Lower leg skin (tissue), 4 donors: ENCODE measurements at regions not wholly inside any gene's neighbourhood (a gene's known extent, or its start where the extent isn't known, plus 50 kb on each side); places are given as distances from the start of the nearest gene placed in this dataset.

Source experiments
- DNase-seq, 2 donors: peaks; one replicate each; pipeline ENCODE4 v3.0.0-alpha.2; 2019; ENCODE audit warnings: low spot score in 2 of 2
- H3K4me3 ChIP-seq: fragments of 200-600 bp; sonication (generic); 2 replicates; pipeline ENCODE4 v1.5.1; 2017; ENCODE audit warnings: mild to moderate bottlenecking, low read depth; ENCODE audit not compliant: poor library complexity, severe bottlenecking
- POLR2A ChIP-seq, 2 donors: fragments of 450-650 bp; IDR thresholded peaks; one replicate each; pipeline ENCODE4 v1.6.1; 2016 to 2017; ENCODE audit warnings: antibody characterized with exemption in 2 of 2, mild to moderate bottlenecking in 1 of 2, moderate library complexity in 1 of 2
- WGBS, 2 donors: methylation state at CpG; one replicate each; pipeline ENCODE4 v1.1.5; 2018; 5-methylcytosine and 5-hydroxymethylcytosine counted together
- intact Hi-C: fragments of 100-400 bp; cut with DNase I; formaldehyde crosslinking; loops from one replicate; pipeline ENCODE4 v1.15.0; 2023; ENCODE audit warnings: low total_unique reads
- TF ChIP-seq, protein P1 (sequence below), 3 donors: fragments of 450-650 bp; IDR thresholded peaks; one replicate each; pipeline ENCODE4 v1.5.1; 2016; ENCODE audit warnings: antibody characterized with exemption in 3 of 3, mild to moderate bottlenecking in 3 of 3, moderate library complexity in 2 of 3

DNA sequence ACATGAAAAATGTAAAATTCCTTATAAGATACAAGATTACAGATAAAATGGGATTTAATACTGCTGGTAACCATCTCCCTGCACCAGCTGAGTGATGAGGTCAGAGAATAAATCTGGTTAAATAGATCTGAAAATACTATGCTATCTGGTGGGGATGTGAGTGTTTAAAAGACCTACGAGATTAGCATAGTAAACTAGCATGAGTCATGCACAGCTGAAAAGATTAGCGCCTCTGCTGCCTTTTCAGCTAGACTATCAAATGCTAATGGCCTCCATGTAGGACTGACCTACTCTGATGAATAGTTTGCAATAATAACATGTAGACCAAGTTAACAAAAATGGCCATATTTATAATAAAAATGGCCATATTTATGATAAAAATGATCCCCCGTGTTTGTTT lies 553.3 kb downstream of the C6orf118 start:
- TF ChIP-seq, protein P1, sequence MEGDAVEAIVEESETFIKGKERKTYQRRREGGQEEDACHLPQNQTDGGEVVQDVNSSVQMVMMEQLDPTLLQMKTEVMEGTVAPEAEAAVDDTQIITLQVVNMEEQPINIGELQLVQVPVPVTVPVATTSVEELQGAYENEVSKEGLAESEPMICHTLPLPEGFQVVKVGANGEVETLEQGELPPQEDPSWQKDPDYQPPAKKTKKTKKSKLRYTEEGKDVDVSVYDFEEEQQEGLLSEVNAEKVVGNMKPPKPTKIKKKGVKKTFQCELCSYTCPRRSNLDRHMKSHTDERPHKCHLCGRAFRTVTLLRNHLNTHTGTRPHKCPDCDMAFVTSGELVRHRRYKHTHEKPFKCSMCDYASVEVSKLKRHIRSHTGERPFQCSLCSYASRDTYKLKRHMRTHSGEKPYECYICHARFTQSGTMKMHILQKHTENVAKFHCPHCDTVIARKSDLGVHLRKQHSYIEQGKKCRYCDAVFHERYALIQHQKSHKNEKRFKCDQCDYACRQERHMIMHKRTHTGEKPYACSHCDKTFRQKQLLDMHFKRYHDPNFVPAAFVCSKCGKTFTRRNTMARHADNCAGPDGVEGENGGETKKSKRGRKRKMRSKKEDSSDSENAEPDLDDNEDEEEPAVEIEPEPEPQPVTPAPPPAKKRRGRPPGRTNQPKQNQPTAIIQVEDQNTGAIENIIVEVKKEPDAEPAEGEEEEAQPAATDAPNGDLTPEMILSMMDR (IDR thresholded peaks at IDR 0.05), result no peak
- TF ChIP-seq POLR2A (IDR thresholded peaks at IDR 0.05), result no peak
- intact Hi-C loops, result no loop called here
- H3K4me3 ChIP-seq, result no peak overlapping the region
- WGBS, 2 donors, result 78% methylated on average over 3 of the region's 3 CpGs
- no peak for DNase-seq

DNA sequence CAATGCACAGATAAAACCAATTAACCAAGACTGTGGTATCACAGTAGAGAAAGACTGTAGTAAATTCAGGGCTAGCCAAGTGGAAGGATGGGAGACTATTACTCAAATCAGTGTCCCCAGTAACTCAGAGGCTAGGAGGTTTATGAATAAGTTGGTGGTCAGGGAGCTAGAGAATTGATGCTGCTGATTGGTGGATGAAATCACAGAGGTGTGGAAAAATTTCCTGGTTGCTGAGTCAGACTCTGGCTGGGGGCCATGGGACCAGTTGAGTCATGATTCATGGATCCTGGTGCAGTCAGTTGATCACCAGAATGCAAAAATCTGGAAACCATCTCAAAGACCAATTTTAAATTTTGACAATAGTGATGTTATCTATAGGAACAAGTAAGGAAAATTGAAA lies 555.9 kb downstream of the C6orf118 start:
- TF ChIP-seq, protein P1 (IDR thresholded peaks at IDR 0.05), result no peak
- no peak for TF ChIP-seq POLR2A (IDR thresholded peaks at IDR 0.05)
- intact Hi-C loops, result no loop called here

DNA sequence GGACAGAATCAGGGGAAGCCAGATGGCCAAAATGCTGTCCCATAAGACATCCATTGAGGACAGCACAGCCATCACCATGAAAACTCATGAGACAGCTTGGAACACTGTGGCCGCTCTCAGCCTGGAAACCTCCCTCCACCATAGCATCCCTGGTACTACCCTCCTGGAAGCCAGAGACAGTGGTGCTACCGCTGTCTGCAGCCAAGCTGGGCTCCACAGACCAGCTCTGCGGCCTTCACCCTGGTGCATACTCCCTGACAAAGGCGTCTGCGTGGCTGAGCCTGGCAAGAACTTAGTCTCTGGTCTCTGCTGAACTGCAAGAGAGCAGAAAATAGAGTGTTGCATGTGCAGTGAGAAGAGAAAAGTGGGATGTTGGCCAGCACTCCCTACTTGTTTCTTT lies 558.0 kb downstream of the C6orf118 start:
- TF ChIP-seq POLR2A (IDR thresholded peaks at IDR 0.05), result no peak
- TF ChIP-seq, protein P1 (IDR thresholded peaks at IDR 0.05), result no peak
- no peak for DNase-seq
- intact Hi-C loops, result no loop called here
- no peak overlapping the region for H3K4me3 ChIP-seq
- 79 to 92% methylated on average over 5 of the region's 5 CpGs for WGBS, 2 donors

More for the DNA sequence above, 555.9 kb downstream of the C6orf118 start:
- DNase-seq, result no peak
- H3K4me3 ChIP-seq, result no peak overlapping the region

DNA sequence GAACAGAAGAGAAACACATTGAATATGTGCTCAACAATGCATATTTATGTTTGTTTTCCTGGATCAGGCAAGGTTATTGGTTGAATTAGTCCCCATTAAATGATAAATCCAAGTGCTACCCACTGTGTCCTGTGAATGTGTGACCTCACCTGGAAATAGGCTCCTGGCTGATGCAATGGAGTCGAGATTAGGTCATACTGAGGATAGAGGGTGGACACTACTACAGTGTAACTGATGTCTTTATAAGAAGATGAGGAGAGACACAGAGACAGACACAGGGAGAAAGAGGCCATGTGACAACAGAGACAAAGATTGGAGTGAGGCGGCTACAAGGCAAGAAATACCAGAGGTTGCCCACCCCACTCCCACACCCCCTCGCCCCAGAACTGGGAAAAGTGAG lies 559.3 kb downstream of the C6orf118 start:
- no peak for DNase-seq
- intact Hi-C loops, result no loop called here
- H3K4me3 ChIP-seq, result no peak overlapping the region
- TF ChIP-seq, protein P1 (IDR thresholded peaks at IDR 0.05), result no peak
- TF ChIP-seq POLR2A (IDR thresholded peaks at IDR 0.05), result no peak
- 79 to 88% methylated on average over 3 of the region's 3 CpGs for WGBS, 2 donors

DNA sequence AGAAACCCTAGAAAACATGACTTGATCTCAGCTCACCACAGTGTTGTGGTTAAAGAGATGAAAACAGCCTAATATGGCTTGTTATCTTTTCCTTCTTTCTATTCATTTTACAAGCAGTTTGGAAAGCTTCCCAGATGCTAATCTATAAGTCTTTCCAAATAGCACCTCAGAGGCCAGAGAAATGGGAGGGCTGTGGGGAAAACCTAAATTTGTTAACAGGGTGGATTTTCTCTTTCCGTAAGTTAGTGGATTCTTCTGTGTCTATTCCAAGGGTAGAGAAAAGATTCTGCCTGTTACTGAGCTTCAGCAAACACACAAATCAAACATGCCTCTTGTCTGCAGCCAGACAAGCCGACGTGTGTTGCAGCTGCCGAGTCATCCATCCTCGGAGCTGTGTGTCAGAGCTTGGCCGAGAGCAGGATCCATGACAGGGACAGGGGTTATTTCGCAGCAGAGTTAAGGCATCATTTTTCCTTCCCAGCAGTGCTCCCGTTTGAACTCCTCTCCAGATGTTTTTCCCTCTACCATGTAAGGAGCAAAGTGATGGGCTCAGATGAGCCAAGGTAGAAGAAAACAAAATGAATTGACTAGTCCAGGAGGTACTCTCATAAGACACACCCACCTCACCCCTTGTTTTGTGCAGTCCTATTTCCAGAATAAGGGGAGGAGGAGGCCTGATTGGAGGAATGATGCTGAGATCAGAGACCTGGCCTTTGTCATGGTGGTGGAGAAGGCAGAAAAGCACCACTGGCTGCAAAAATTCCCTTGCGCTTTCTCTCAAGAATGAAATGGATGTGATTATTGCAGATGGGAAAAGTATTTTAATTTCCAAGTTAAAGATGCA lies 560.0 kb downstream of the C6orf118 start:
- DNase-seq, result no peak
- no peak for TF ChIP-seq POLR2A (IDR thresholded peaks at IDR 0.05)
- TF ChIP-seq, protein P1 (IDR thresholded peaks at IDR 0.05), result no peak
- H3K4me3 ChIP-seq, result no peak overlapping the region
- 29 to 36% methylated on average over 9 of the region's 9 CpGs for WGBS, 2 donors
- intact Hi-C loops, result no loop called here

DNA sequence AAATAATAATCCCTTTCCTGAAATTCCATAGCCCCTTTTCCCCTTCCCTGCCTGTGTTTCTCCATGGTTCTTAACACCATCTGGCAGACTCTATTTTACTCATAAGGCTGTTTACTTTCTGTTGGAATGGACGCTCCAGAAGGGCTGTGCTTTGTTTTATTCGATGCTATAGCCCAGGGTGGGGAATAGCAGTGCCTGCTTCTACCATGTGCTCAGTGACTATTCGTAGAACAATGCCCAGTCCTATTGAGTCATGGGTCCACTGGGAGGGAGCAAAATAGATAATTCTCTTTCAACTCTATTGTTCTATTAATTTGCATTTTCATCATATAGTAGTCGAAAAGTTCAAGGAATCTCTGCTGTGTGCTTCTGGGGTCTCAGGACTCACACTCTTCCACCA lies 565.1 kb downstream of the C6orf118 start:
- WGBS, 2 donors, result 87 to 91% methylated on average over 4 of the region's 4 CpGs
- no peak for DNase-seq
- intact Hi-C loops, result no loop called here
- TF ChIP-seq, protein P1 (IDR thresholded peaks at IDR 0.05), result no peak
- no peak for TF ChIP-seq POLR2A (IDR thresholded peaks at IDR 0.05)
- no peak overlapping the region for H3K4me3 ChIP-seq
